ENCODE measurements at regions not wholly inside any gene's neighbourhood (a gene's known extent, or its start where the extent isn't known, plus 50 kb on each side); places are given as distances from the start of the nearest gene placed in this dataset.

- TF ChIP-seq POLR2A (IDR thresholded peaks at IDR 0.05) (no peak), CTCF (IDR thresholded peaks at IDR 0.05) (no peak), EP300 (IDR thresholded peaks at IDR 0.05) (no peak), POLR2AphosphoS5 (IDR thresholded peaks at IDR 0.05) (no peak)
Measured at GRCh38 chr10:37727491-37728352, 129.7 kb downstream of the ZNF248 start.
